B cell (primary cell): ENCODE measurements at regions not wholly inside any gene's neighbourhood (a gene's known extent, or its start where the extent isn't known, plus 50 kb on each side); places are given as distances from the start of the nearest gene placed in this dataset.

Source experiments
- EZH2 ChIP-seq: IDR thresholded peaks from 2 replicates; pipeline ENCODE4 v1.6.1; 2012; ENCODE audit warnings: borderline replicate concordance, low read depth, mild to moderate bottlenecking, moderate library complexity, low read length; ENCODE audit not compliant: insufficient read depth, poor library complexity, severe bottlenecking
- TF ChIP-seq, protein P1 (sequence below): fragments of 200-600 bp; IDR thresholded peaks from one replicate; pipeline ENCODE4 v1.8.0; 2022; ENCODE audit warnings: antibody characterized with exemption, mild to moderate bottlenecking

DNA sequence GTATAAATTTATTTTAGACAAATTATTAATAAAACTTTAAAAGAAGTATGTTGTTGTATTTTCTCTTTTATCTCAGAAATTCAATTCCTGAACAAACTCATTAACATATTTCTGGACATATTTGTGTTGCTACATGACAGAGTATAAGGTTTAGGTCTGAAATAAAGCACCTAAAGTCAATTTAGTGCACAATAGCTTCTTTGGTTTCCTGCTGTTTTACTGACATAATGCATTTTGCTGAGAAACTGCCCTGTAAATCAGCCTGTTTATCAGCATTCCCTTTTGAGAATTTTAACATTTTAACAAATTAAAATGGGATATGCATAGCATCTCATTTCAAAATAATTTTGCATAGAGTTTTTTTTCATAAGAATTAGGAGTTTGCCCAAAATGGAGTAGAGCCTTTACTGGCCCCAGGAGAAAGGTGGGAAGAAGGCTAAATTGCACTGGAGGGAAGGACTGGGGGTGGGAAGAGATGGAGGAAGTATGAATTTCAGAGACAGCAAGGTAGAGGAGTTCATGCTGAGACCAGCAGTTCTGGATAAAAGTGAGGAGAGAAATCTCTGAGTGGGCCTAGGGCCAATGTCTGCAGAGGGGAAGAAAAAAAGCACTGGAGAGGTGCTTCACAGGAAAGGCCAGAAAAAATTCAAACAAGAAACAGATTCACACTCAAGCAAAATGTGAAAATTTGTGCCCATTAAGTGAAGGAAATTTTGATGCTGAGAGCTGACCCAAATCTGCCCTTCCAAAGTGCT lies 324.2 kb upstream of the HSF2 start:
- TF ChIP-seq, protein P1, sequence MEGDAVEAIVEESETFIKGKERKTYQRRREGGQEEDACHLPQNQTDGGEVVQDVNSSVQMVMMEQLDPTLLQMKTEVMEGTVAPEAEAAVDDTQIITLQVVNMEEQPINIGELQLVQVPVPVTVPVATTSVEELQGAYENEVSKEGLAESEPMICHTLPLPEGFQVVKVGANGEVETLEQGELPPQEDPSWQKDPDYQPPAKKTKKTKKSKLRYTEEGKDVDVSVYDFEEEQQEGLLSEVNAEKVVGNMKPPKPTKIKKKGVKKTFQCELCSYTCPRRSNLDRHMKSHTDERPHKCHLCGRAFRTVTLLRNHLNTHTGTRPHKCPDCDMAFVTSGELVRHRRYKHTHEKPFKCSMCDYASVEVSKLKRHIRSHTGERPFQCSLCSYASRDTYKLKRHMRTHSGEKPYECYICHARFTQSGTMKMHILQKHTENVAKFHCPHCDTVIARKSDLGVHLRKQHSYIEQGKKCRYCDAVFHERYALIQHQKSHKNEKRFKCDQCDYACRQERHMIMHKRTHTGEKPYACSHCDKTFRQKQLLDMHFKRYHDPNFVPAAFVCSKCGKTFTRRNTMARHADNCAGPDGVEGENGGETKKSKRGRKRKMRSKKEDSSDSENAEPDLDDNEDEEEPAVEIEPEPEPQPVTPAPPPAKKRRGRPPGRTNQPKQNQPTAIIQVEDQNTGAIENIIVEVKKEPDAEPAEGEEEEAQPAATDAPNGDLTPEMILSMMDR = no peak
- no peak for TF ChIP-seq EZH2
